GM18520 (cell line): ENCODE measurements at regions not wholly inside any gene's neighbourhood (a gene's known extent, or its start where the extent isn't known, plus 50 kb on each side); places are given as distances from the start of the nearest gene placed in this dataset.

Experiments used
- ATAC-seq: cut with Tn5 transposase; IDR thresholded peaks from one replicate; pipeline ENCODE4 v1.9.1; 2021; ENCODE audit not compliant: unreplicated experiment

- ATAC-seq = no peak
Measured at GRCh38 chr12:30243426-30243825, 452.2 kb downstream of the IPO8 start.

- no peak for ATAC-seq
Measured at GRCh38 chr12:30219047-30219446, 435.3 kb upstream of the TMTC1 start.

- ATAC-seq = no peak
Measured at GRCh38 chr12:30218073-30218472, 434.3 kb upstream of the TMTC1 start.

- ATAC-seq = no peak
Measured at GRCh38 chr12:30213166-30213565, 429.4 kb upstream of the TMTC1 start.

- no peak for ATAC-seq
Measured at GRCh38 chr12:30211743-30212142, 428.0 kb upstream of the TMTC1 start.

GRCh38 chr12:30203981-30204380, 420.2 kb upstream of the TMTC1 start:
- no peak for ATAC-seq

GRCh38 chr12:30202521-30203254, 418.9 kb upstream of the TMTC1 start:
- no peak for ATAC-seq

GRCh38 chr12:30201301-30202160, 417.8 kb upstream of the TMTC1 start:
- ATAC-seq = no peak

GRCh38 chr12:30200864-30201263, 417.1 kb upstream of the TMTC1 start:
- no peak for ATAC-seq

- peak; percentile 74 for ATAC-seq
Measured at GRCh38 chr12:30197392-30198057, 413.8 kb upstream of the TMTC1 start.

- no peak for ATAC-seq
Measured at GRCh38 chr12:30191696-30192455, 408.1 kb upstream of the TMTC1 start.

- ATAC-seq = no peak
Measured at GRCh38 chr12:30188602-30189326, 405.0 kb upstream of the TMTC1 start.

GRCh38 chr12:30187426-30187825, 403.7 kb upstream of the TMTC1 start:
- ATAC-seq = no peak

- no peak for ATAC-seq
Measured at GRCh38 chr12:30181334-30181733, 397.6 kb upstream of the TMTC1 start.

- no peak for ATAC-seq
Measured at GRCh38 chr12:30180602-30181001, 396.9 kb upstream of the TMTC1 start.

GRCh38 chr12:30178916-30179315, 395.2 kb upstream of the TMTC1 start:
- ATAC-seq = no peak

- no peak for ATAC-seq
Measured at GRCh38 chr12:30169839-30170591, 386.3 kb upstream of the TMTC1 start.

- ATAC-seq = no peak
Measured at GRCh38 chr12:30166006-30166795, 382.5 kb upstream of the TMTC1 start.
